Activated T-cell treated with anti-CD3 and anti-CD28 coated beads, Interleukin-2, amount 50 U/mL, for 1 hour (primary cell): ENCODE measurements at regions not wholly inside any gene's neighbourhood (a gene's known extent, or its start where the extent isn't known, plus 50 kb on each side); places are given as distances from the start of the nearest gene placed in this dataset.
"Not testable (repeated sequence)": the region's sequence is repeated elsewhere in the genome, so short reads cannot be mapped to it uniquely, and the experiment has no call there.

Experiments
- DNase-seq: peaks from one replicate; pipeline ENCODE4 v3.0.0-alpha.2; 2020

- no peak for DNase-seq
Observed at GRCh38 chr7:69328516-69328915, 269.8 kb upstream of the AUTS2 start.

GRCh38 chr7:69334701-69335100 is 263.6 kb upstream of the AUTS2 start:
- DNase-seq, result no peak

GRCh38 chr7:69335331-69335730 is 262.9 kb upstream of the AUTS2 start:
- DNase-seq, result no peak

GRCh38 chr7:69336976-69337375 is 261.3 kb upstream of the AUTS2 start:
- no peak for DNase-seq

- DNase-seq, result no peak
Observed at GRCh38 chr7:69338144-69338543, 260.1 kb upstream of the AUTS2 start.

- no peak for DNase-seq
Observed at GRCh38 chr7:69341288-69341687, 257.0 kb upstream of the AUTS2 start.

GRCh38 chr7:69342154-69342884 is 256.0 kb upstream of the AUTS2 start:
- no peak for DNase-seq

- DNase-seq, result no peak
Observed at GRCh38 chr7:69349291-69349690, 249.0 kb upstream of the AUTS2 start.

GRCh38 chr7:69358163-69358821 is 240.0 kb upstream of the AUTS2 start:
- no peak for DNase-seq

- DNase-seq, result no peak
Observed at GRCh38 chr7:69359003-69359700, 239.1 kb upstream of the AUTS2 start.

GRCh38 chr7:69360913-69361312 is 237.4 kb upstream of the AUTS2 start:
- no peak for DNase-seq

GRCh38 chr7:69363136-69363535 is 235.1 kb upstream of the AUTS2 start:
- DNase-seq, result no peak

- no peak for DNase-seq
Observed at GRCh38 chr7:69364813-69365643, 233.2 kb upstream of the AUTS2 start.

- no peak for DNase-seq
Observed at GRCh38 chr7:69365651-69366192, 232.6 kb upstream of the AUTS2 start.

- DNase-seq, result no peak
Observed at GRCh38 chr7:69367780-69368179, 230.5 kb upstream of the AUTS2 start.

GRCh38 chr7:69373171-69374043 is 224.9 kb upstream of the AUTS2 start:
- DNase-seq, result no peak

GRCh38 chr7:69374044-69374425 is 224.2 kb upstream of the AUTS2 start:
- DNase-seq, result no peak

- no peak for DNase-seq
Observed at GRCh38 chr7:69377191-69377590, 221.1 kb upstream of the AUTS2 start.

GRCh38 chr7:69388452-69389137 is 209.7 kb upstream of the AUTS2 start:
- DNase-seq, result no peak

GRCh38 chr7:69389216-69389615 is 209.1 kb upstream of the AUTS2 start:
- no peak for DNase-seq

- DNase-seq, result not testable (repeated sequence)
Observed at GRCh38 chr7:69393912-69394311, 204.4 kb upstream of the AUTS2 start.
